B cell (primary cell): ENCODE measurements at regions not wholly inside any gene's neighbourhood (a gene's known extent, or its start where the extent isn't known, plus 50 kb on each side); places are given as distances from the start of the nearest gene placed in this dataset.

ENCODE experiments used
- ATAC-seq: fragments of 200-7000 bp; cut with Tn5 transposase; one replicate; pipeline ENCODE4 v1.10.0; 2021; ENCODE audit warnings: low read depth, mild to moderate bottlenecking, moderate number of reproducible peaks, moderate library complexity
- CTCF ChIA-PET: fragments of 350-600 bp; sonication (Branson Sonifier 250); formaldehyde crosslinking; loops from one replicate; lab custom pipeline; 2021; ENCODE audit warnings: antibody characterized with exemption, inconsistent platforms; lab: Charles Lee
- POLR2A ChIA-PET: fragments of 350-600 bp; sonication (Branson Sonifier 250); formaldehyde crosslinking; loops from one replicate; lab custom pipeline; 2021; ENCODE audit warnings: antibody characterized with exemption; lab: Charles Lee
- DNase-seq: peaks from one replicate; pipeline ENCODE4 v3.0.0; 2013
- H2AFZ ChIP-seq: 2 replicates; pipeline ENCODE4 v1.6.1; 2012; ENCODE audit warnings: mild to moderate bottlenecking, low read depth, low read length; ENCODE audit not compliant: insufficient read depth, poor library complexity, severe bottlenecking
- H3K27ac ChIP-seq, 2 donors: 1 replicate in 1 of 2; 2 replicates in 1 of 2; pipeline ENCODE4 v1.5.1; 2012 to 2013; ENCODE audit warnings: low read length in 2 of 2, mild to moderate bottlenecking in 2 of 2, moderate library complexity in 1 of 2
- H3K27me3 ChIP-seq, 4 experiments: fragments of 200-600 bp in 1 of 4; sonication (generic) in 1 of 4; replicated peaks in 1 of 4; 1 replicate in 2 of 4; 2 replicates in 2 of 4; pipeline versions ENCODE4 v1.6.1 to v1.7.0; 2013 to 2016; ENCODE audit warnings: low read length in 3 of 4, mild to moderate bottlenecking in 2 of 4, mixed read lengths in 1 of 4, moderate library complexity in 1 of 4; ENCODE audit not compliant: insufficient read depth in 4 of 4, control insufficient read depth in 3 of 4; ENCODE audit errors: control extremely low read depth in 1 of 4
- H3K36me3 ChIP-seq, 2 experiments: replicated peaks in 1 of 2; 1 replicate in 1 of 2; 2 replicates in 1 of 2; pipeline versions ENCODE4 v1.6.1 to v1.7.1; 2013; ENCODE audit warnings: low read length in 1 of 2; ENCODE audit not compliant: insufficient read depth in 2 of 2, control insufficient read depth in 1 of 2; ENCODE audit errors: control extremely low read depth in 1 of 2, extremely low read depth in 1 of 2
- H3K4me1 ChIP-seq, 2 donors: fragments of 200-600 bp in 1 of 2; sonication (generic) in 1 of 2; 1 replicate in 1 of 2; 2 replicates in 1 of 2; pipeline versions ENCODE4 v1.5.1 to v1.6.1; 2013 to 2017; ENCODE audit warnings: low read length in 2 of 2; ENCODE audit not compliant: control insufficient read depth in 2 of 2, insufficient read depth in 2 of 2
- H3K4me2 ChIP-seq: replicated peaks from 2 replicates; pipeline ENCODE3; 2012; ENCODE audit warnings: mild to moderate bottlenecking, low read depth, low read length; ENCODE audit not compliant: poor library complexity, severe bottlenecking
- H3K4me3 ChIP-seq, 5 experiments: fragments of 200-600 bp in 1 of 5; sonication (generic) in 1 of 5; 1 replicate in 3 of 5; 2 replicates in 2 of 5; pipeline versions ENCODE4 v1.5.1 to v1.7.0; 2011 to 2016; ENCODE audit warnings: low read length in 4 of 5, mild to moderate bottlenecking in 4 of 5, low read depth in 2 of 5, control low read depth in 1 of 5, moderate library complexity in 1 of 5; ENCODE audit not compliant: insufficient read depth in 1 of 5; ENCODE audit errors: control extremely low read depth in 1 of 5, extremely low read depth in 1 of 5
- H3K79me2 ChIP-seq: fragments of 200-600 bp; sonication (generic); one replicate; pipeline ENCODE4 v1.6.0; 2016; ENCODE audit warnings: low read length; ENCODE audit not compliant: control insufficient read depth, insufficient read depth
- H3K9ac ChIP-seq: fragments of 200-600 bp; sonication (generic); 2 replicates; pipeline ENCODE4 v1.6.1; 2017; ENCODE audit warnings: mild to moderate bottlenecking, low read length, moderate library complexity
- H3K9me3 ChIP-seq, 3 donors: one replicate each; pipeline versions ENCODE4 v1.6.1 to v1.7.1; 2013; ENCODE audit warnings: low read length in 2 of 3; ENCODE audit not compliant: control insufficient read depth in 2 of 3, insufficient read depth in 1 of 3; ENCODE audit errors: control extremely low read depth in 1 of 3
- H4K20me1 ChIP-seq: 2 replicates; pipeline ENCODE4 v1.6.0; 2012; ENCODE audit warnings: mild to moderate bottlenecking, low read length; ENCODE audit not compliant: insufficient read depth, control insufficient read depth, poor library complexity, severe bottlenecking
- H3K27ac Mint-ChIP-seq: one replicate; pipeline ENCODE4 v1.8.0; 2021; ENCODE audit warnings: mixed read lengths
- H3K27me3 Mint-ChIP-seq: one replicate; pipeline ENCODE4 v1.8.0; 2021; ENCODE audit warnings: mixed read lengths
- H3K4me1 Mint-ChIP-seq: one replicate; pipeline ENCODE4 v1.8.0; 2021; ENCODE audit warnings: mixed read lengths
- H3K4me3 Mint-ChIP-seq: one replicate; pipeline ENCODE4 v1.8.0; 2021; ENCODE audit warnings: mixed read lengths
- H3K9me3 Mint-ChIP-seq: one replicate; pipeline ENCODE4 v1.8.0; 2022; ENCODE audit warnings: mixed read lengths; ENCODE audit not compliant: insufficient read depth
- EZH2 ChIP-seq: IDR thresholded peaks from 2 replicates; pipeline ENCODE4 v1.6.1; 2012; ENCODE audit warnings: borderline replicate concordance, low read depth, mild to moderate bottlenecking, moderate library complexity, low read length; ENCODE audit not compliant: insufficient read depth, poor library complexity, severe bottlenecking
- WGBS: methylation state at CpG from one replicate; pipeline ENCODE4 v1.1.5; 2013; ENCODE audit warnings: missing lambda C conversion rate; ENCODE audit not compliant: insufficient coverage; 5-methylcytosine and 5-hydroxymethylcytosine counted together
- intact Hi-C: fragments of 100-400 bp; cut with micrococcal nuclease; formaldehyde crosslinking; loops from one replicate; pipeline ENCODE4 v1.10.0; 2022
- TF ChIP-seq, protein P1 (sequence below): fragments of 200-600 bp; IDR thresholded peaks from one replicate; pipeline ENCODE4 v1.8.0; 2022; ENCODE audit warnings: antibody characterized with exemption, mild to moderate bottlenecking

DNA sequence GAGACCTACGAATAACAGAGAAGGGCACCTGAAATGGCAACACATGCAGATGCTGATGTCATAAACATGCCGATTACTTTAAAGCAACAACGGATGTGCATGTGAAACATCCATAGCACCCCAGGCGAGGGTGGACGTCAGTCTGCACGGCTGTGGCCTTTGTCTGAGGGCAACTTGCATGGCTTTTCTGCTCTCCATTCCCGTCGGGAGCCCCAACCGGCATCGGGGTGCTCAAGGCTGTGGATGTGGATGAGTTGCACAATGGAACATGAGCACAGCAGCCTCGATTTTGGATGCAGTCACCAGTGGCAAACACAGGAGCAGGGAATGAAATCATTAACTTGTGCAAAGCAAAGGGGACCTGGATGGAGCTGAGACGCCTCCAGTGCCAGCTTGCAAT, 298.2 kb upstream of the SALL3 start:
- H3K9me3 Mint-ChIP-seq, result no peaks in the 10 kb centered on the region
- TF ChIP-seq, protein P1, sequence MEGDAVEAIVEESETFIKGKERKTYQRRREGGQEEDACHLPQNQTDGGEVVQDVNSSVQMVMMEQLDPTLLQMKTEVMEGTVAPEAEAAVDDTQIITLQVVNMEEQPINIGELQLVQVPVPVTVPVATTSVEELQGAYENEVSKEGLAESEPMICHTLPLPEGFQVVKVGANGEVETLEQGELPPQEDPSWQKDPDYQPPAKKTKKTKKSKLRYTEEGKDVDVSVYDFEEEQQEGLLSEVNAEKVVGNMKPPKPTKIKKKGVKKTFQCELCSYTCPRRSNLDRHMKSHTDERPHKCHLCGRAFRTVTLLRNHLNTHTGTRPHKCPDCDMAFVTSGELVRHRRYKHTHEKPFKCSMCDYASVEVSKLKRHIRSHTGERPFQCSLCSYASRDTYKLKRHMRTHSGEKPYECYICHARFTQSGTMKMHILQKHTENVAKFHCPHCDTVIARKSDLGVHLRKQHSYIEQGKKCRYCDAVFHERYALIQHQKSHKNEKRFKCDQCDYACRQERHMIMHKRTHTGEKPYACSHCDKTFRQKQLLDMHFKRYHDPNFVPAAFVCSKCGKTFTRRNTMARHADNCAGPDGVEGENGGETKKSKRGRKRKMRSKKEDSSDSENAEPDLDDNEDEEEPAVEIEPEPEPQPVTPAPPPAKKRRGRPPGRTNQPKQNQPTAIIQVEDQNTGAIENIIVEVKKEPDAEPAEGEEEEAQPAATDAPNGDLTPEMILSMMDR, result no peak
- Histone ChIP-seq H3K27me3 (no peaks in the 10 kb centered on the region), H3K9me3 (peaks cover 0 to 16% (median 0%) of the 10 kb centered on the region in 3 donors), H3K4me3 (no peak overlapping the region), H4K20me1 (no peaks in the 10 kb centered on the region), H2AFZ (no peak overlapping the region), H3K36me3 (no peaks in the 10 kb centered on the region), H3K79me2 (no peaks in the 10 kb centered on the region), H3K27ac (no peak overlapping the region), H3K9ac (no peak overlapping the region), H3K4me2 (no peak overlapping the region), H3K4me1 (no peaks in the 10 kb centered on the region)
- CTCF ChIA-PET, result no interaction called here
- H3K4me3 Mint-ChIP-seq, result no peak overlapping the region
- no peak overlapping the region for H3K27ac Mint-ChIP-seq
- 86% methylated on average over 12 of the region's 12 CpGs for WGBS
- no peak for DNase-seq
- intact Hi-C loops, result no loop called here
- POLR2A ChIA-PET, result no interaction called here
- H3K4me1 Mint-ChIP-seq, result no peaks in the 10 kb centered on the region
- H3K27me3 Mint-ChIP-seq, result no peaks in the 10 kb centered on the region
- ATAC-seq, result no peak

DNA sequence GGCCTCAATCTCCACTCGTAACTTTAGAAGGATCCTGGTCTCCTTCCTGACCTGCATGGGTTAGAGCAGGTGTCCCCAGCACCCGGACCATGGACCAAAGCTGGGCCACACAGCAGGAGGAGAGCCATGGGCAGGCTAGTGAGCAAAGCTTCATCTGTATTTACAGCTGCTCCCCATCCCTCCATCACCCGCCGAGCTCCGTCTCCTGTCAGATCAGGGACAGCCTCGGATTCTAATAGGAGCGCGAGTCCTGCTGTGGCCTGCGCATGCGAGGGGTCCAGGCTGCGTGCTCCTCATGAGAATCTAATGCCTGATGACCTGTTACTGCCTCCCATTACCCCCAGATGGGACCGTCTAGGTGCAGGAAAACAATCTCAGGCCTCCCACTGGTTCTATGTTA, 297.7 kb upstream of the SALL3 start:
- POLR2A ChIA-PET, result no interaction called here
- no peaks in the 10 kb centered on the region for H3K4me1 Mint-ChIP-seq
- H3K9ac ChIP-seq, result no peak overlapping the region
- ATAC-seq (no peak), DNase-seq (no peak)
- H3K9me3 ChIP-seq, result peaks cover 0 to 16% (median 0%) of the 10 kb centered on the region in 3 donors
- H3K79me2 ChIP-seq, result no peaks in the 10 kb centered on the region
- TF ChIP-seq, protein P1, result no peak
- TF ChIP-seq EZH2, result no peak
- no peaks in the 10 kb centered on the region for H3K36me3 ChIP-seq
- H3K9me3 Mint-ChIP-seq, result no peaks in the 10 kb centered on the region
- no peak overlapping the region for H3K4me3 Mint-ChIP-seq
- no peaks in the 10 kb centered on the region for H3K27me3 Mint-ChIP-seq
- no peaks in the 10 kb centered on the region for H3K27me3 ChIP-seq
- no peaks in the 10 kb centered on the region for H4K20me1 ChIP-seq
- no peak overlapping the region for H3K27ac ChIP-seq
- H2AFZ ChIP-seq, result no peak overlapping the region
- WGBS, result 95% methylated on average over 11 of the region's 12 CpGs
- CTCF ChIA-PET, result no interaction called here
- no peaks in the 10 kb centered on the region for H3K4me1 ChIP-seq
- no peak overlapping the region for H3K4me3 ChIP-seq
- H3K27ac Mint-ChIP-seq, result no peak overlapping the region
- intact Hi-C loops, result no loop called here
- H3K4me2 ChIP-seq, result no peak overlapping the region
